MM.1S (cell line): ENCODE measurements at regions not wholly inside any gene's neighbourhood (a gene's known extent, or its start where the extent isn't known, plus 50 kb on each side); places are given as distances from the start of the nearest gene placed in this dataset.

Experiments
- CTCF ChIP-seq: fragments of 300-600 bp; sonication (generic); IDR thresholded peaks from 2 replicates; pipeline ENCODE4 v1.5.1; 2016; ENCODE audit warnings: antibody characterized with exemption, low read length, mixed read lengths
- EZH2 ChIP-seq: fragments of 300-600 bp; sonication (generic); optimal IDR thresholded peaks from 2 replicates; pipeline ENCODE3; 2017; ENCODE audit warnings: low read depth, mild to moderate bottlenecking, antibody characterized with exemption, low read length, mixed read lengths

- TF ChIP-seq EZH2 (no peak), CTCF (no peak)
Measured at GRCh38 chr6:47106721-47107197, 64.6 kb upstream of the ADGRF1 start.
